OCI-LY7 (cell line): ENCODE measurements at regions not wholly inside any gene's neighbourhood (a gene's known extent, or its start where the extent isn't known, plus 50 kb on each side); places are given as distances from the start of the nearest gene placed in this dataset.

Source experiments
- EZH2phosphoT487 ChIP-seq: fragments of 200-600 bp; sonication (generic); IDR thresholded peaks from 2 replicates; pipeline ENCODE4 v1.6.1; 2018; ENCODE audit warnings: low read depth, borderline replicate concordance, mild to moderate bottlenecking, mixed run types, antibody characterized with exemption, low read length, moderate library complexity, mixed read lengths
- TF ChIP-seq, protein P1 (sequence below): fragments of 200-600 bp; sonication (generic); conservative IDR thresholded peaks from 2 replicates; pipeline ENCODE4 v1.5.1; 2014; ENCODE audit warnings: mild to moderate bottlenecking, antibody characterized with exemption, low read length, moderate library complexity, mixed read lengths

DNA sequence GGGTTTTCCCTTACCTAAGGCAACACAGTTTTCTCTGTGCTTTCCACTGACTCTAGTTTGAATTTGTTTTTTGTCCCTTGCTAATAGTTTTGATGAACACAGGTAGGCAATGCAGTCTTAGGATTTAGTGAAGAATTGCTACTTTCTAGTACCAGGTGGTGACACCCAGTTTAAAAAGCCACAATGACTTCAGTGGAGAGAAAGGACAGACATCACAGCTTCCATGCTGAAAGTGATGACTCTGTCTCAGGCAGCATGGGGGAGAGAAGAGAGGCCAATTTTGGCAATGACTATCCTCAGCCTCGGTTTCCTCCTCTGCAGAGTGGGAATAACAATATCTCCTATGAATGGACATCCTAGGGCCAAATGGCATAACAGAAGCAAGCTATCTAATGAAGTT is 118.8 kb downstream of the AXIN2 start:
- TF ChIP-seq, protein P1, sequence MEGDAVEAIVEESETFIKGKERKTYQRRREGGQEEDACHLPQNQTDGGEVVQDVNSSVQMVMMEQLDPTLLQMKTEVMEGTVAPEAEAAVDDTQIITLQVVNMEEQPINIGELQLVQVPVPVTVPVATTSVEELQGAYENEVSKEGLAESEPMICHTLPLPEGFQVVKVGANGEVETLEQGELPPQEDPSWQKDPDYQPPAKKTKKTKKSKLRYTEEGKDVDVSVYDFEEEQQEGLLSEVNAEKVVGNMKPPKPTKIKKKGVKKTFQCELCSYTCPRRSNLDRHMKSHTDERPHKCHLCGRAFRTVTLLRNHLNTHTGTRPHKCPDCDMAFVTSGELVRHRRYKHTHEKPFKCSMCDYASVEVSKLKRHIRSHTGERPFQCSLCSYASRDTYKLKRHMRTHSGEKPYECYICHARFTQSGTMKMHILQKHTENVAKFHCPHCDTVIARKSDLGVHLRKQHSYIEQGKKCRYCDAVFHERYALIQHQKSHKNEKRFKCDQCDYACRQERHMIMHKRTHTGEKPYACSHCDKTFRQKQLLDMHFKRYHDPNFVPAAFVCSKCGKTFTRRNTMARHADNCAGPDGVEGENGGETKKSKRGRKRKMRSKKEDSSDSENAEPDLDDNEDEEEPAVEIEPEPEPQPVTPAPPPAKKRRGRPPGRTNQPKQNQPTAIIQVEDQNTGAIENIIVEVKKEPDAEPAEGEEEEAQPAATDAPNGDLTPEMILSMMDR: no peak
- TF ChIP-seq EZH2phosphoT487: no peak
